Esophagus squamous epithelium (tissue), 5 donors: ENCODE measurements at regions not wholly inside any gene's neighbourhood (a gene's known extent, or its start where the extent isn't known, plus 50 kb on each side); places are given as distances from the start of the nearest gene placed in this dataset.

Experiments
- DNase-seq: peaks from one replicate; lab custom pipeline; 2025; lab: John Stamatoyannopoulos, UW
- H3K27ac ChIP-seq, 4 donors: fragments of 200-600 bp; sonication (generic); one replicate each; pipeline ENCODE4 v1.5.1; 2016 to 2019; ENCODE audit warnings: mild to moderate bottlenecking in 1 of 4
- H3K27me3 ChIP-seq, 4 donors: fragments of 200-600 bp; sonication (generic); 1 replicate in 3 of 4; 2 replicates in 1 of 4; pipeline versions ENCODE4 v1.5.1 to v1.6.0; 2017 to 2021; ENCODE audit warnings: antibody characterized with exemption in 1 of 4
- H3K36me3 ChIP-seq, 3 donors: fragments of 200-600 bp; sonication (generic); one replicate each; pipeline ENCODE4 v1.5.1; 2016 to 2019
- H3K4me1 ChIP-seq, 3 donors: fragments of 200-600 bp; sonication (generic); one replicate each; pipeline ENCODE4 v1.5.1; 2017 to 2019
- H3K4me3 ChIP-seq, 4 donors: fragments of 200-600 bp; sonication (generic); 1 replicate in 3 of 4; 2 replicates in 1 of 4; pipeline ENCODE4 v1.5.1; 2016 to 2019; ENCODE audit warnings: mild to moderate bottlenecking in 2 of 4, moderate library complexity in 1 of 4
- H3K9me3 ChIP-seq, 3 donors: fragments of 200-600 bp; sonication (generic); one replicate each; pipeline ENCODE4 v1.5.1; 2016 to 2019
- POLR2A ChIP-seq, 4 donors: fragments of 450-650 bp; IDR thresholded peaks; one replicate each; pipeline ENCODE4 v1.6.1; 2017; ENCODE audit warnings: antibody characterized with exemption in 4 of 4, mild to moderate bottlenecking in 4 of 4, moderate library complexity in 3 of 4
- WGBS, 2 donors: methylation state at CpG; one replicate each; pipeline ENCODE4 v1.1.5; 2018; 5-methylcytosine and 5-hydroxymethylcytosine counted together
- intact Hi-C: fragments of 100-400 bp; cut with DNase I; formaldehyde crosslinking; loops from one replicate; pipeline ENCODE4 v1.15.0; 2022
- TF ChIP-seq, protein P1 (sequence below), 6 experiments: fragments of 450-650 bp in 4 of 6; fragments of 200-600 bp in 2 of 6; sonication (generic) in 2 of 6; IDR thresholded peaks; one replicate each; pipeline ENCODE4 v1.5.1; 2016 to 2019; ENCODE audit warnings: antibody characterized with exemption in 6 of 6, mild to moderate bottlenecking in 4 of 6, moderate library complexity in 4 of 6
- donor health status: DM: yes; HTN: yes; CAD: no.

DNA sequence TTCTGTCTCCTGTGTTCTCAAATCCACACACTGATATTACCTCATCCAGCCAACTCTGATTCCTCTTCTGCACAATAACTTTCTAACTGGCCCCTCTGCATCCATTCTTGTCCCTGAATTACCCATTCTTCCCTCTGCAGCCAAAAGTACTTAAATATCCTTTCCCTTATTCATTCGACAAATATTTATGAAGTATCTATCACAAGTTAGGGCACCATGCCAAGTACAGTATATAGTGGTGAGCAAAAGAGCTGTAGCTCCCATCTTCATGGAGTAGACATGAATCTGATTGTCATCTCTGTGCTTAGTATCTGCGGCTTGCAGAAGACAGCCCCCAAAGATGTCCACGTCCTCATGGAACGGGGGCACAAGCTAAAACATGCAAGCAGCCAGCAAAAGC lies 316.8 kb downstream of the SETD4 start:
- WGBS, 2 donors: 74 to 78% methylated on average over 4 of the region's 4 CpGs
- intact Hi-C loops: no loop called here
- Histone ChIP-seq H3K36me3 (no peaks in the 10 kb centered on the region), H3K4me3 (no peak overlapping the region), H3K27ac (no peak overlapping the region), H3K27me3 (peaks cover 0 to 4% (median 0%) of the 10 kb centered on the region in 4 donors), H3K9me3 (peaks cover 0 to 6% (median 0%) of the 10 kb centered on the region in 3 donors), H3K4me1 (peaks cover under 1 to 16% (median 6%) of the 10 kb centered on the region in 3 donors)
- no peak for TF ChIP-seq POLR2A (IDR thresholded peaks at IDR 0.05)
- DNase-seq: no peak

DNA sequence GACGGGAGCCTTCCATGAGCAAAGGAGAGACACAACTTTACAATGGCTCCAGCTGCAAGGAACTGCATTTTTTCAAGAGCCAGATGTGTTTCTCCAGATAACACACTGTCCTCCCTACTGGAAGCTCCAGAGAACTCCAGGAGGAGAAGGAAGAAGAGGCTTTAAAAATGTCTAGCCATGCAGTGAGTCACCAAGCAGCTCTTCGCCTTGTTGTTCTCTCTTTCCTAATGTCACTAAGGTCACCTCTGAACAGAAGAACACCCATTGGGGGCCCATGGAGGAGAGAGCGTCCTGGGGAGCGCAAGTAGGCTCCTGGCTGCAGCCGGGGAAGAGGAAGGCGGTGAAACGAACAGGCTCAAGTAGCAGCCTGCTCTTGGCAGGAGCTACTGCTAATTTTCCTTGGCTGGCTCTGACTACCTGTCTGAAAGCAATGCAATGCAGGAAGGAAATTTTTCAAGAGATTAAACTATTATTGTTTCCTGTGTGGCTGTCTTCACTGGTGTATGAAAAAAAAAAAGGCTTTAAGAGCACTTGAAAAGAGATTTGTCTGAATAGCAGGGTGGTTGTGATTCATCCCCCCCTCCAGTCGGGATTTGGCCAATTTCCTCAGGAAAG lies 321.9 kb downstream of the SETD4 start:
- H3K36me3 ChIP-seq: no peaks in the 10 kb centered on the region
- TF ChIP-seq POLR2A (IDR thresholded peaks at IDR 0.05): no peak
- TF ChIP-seq, protein P1, sequence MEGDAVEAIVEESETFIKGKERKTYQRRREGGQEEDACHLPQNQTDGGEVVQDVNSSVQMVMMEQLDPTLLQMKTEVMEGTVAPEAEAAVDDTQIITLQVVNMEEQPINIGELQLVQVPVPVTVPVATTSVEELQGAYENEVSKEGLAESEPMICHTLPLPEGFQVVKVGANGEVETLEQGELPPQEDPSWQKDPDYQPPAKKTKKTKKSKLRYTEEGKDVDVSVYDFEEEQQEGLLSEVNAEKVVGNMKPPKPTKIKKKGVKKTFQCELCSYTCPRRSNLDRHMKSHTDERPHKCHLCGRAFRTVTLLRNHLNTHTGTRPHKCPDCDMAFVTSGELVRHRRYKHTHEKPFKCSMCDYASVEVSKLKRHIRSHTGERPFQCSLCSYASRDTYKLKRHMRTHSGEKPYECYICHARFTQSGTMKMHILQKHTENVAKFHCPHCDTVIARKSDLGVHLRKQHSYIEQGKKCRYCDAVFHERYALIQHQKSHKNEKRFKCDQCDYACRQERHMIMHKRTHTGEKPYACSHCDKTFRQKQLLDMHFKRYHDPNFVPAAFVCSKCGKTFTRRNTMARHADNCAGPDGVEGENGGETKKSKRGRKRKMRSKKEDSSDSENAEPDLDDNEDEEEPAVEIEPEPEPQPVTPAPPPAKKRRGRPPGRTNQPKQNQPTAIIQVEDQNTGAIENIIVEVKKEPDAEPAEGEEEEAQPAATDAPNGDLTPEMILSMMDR (IDR thresholded peaks at IDR 0.05): peak in 1 of 6 experiments; percentile 15
- H3K27ac ChIP-seq: peak overlapping the region; percentile 68 to 80 (median 79)
- H3K4me3 ChIP-seq: no peak overlapping the region
- H3K9me3 ChIP-seq: peaks cover 0 to 6% (median 0%) of the 10 kb centered on the region in 3 donors
- no peaks in the 10 kb centered on the region for H3K27me3 ChIP-seq
- intact Hi-C loops: no loop called here
- no peak for DNase-seq
- peaks cover 6 to 37% (median 21%) of the 10 kb centered on the region in 3 donors for H3K4me1 ChIP-seq
- WGBS, 2 donors: 29 to 55% methylated on average over 4 to 7 of the region's 8 CpGs

DNA sequence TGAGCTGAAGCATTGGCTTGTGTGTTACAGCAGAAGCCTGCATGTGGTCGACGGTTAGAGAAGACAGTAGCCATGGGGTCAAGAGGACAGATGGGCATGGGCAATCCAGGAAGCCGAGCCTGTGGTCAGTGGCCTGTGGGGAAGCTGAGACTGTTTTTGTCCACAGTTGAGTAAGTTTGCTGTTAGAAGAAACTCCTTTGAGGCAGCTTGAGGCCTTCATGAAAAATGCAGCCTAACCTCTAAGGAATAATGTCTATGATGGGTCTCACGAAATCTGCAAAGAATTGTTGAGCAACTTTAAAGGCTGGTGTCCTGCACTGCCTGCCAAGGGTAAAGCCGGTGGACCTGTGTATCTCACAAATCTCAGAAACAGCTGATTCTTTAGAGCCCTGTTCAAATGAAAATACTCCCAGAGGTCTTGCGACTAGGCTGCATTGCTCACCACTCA lies 322.4 kb downstream of the SETD4 start:
- Histone ChIP-seq H3K4me1 (peaks cover 6 to 42% (median 21%) of the 10 kb centered on the region in 3 donors), H3K4me3 (no peak overlapping the region), H3K9me3 (peaks cover 0 to 6% (median 0%) of the 10 kb centered on the region in 3 donors), H3K27ac (peak overlapping the region; percentile 68 to 80 (median 79)), H3K36me3 (no peaks in the 10 kb centered on the region), H3K27me3 (no peaks in the 10 kb centered on the region)
- DNase-seq: no peak
- WGBS, 2 donors: 46 to 47% methylated on average over 6 of the region's 6 CpGs
- intact Hi-C loops: no loop called here
- TF ChIP-seq, protein P1 (IDR thresholded peaks at IDR 0.05): no peak
- no peak for TF ChIP-seq POLR2A (IDR thresholded peaks at IDR 0.05)

DNA sequence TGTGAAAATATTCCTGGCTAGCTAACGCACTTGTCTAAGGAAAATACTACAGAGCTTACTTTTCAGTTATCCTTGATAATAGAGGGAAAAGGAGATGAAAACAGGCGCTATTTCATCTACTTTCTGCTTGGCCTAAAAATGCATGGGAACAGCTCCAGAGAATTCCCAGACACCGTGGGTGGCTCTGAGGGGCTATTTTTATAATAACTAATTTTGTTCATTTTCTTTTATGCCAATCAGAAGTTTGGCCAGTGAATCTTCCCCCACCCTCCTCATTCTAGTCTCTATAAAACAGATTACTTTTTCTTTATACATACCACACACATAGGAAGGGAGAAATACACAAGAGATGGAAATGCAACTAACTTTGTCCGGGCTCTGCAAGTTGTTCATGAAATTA lies 322.9 kb downstream of the SETD4 start:
- peak overlapping the region; percentile 68 to 80 (median 79) for H3K27ac ChIP-seq
- DNase-seq: no peak
- intact Hi-C loops: no loop called here

DNA sequence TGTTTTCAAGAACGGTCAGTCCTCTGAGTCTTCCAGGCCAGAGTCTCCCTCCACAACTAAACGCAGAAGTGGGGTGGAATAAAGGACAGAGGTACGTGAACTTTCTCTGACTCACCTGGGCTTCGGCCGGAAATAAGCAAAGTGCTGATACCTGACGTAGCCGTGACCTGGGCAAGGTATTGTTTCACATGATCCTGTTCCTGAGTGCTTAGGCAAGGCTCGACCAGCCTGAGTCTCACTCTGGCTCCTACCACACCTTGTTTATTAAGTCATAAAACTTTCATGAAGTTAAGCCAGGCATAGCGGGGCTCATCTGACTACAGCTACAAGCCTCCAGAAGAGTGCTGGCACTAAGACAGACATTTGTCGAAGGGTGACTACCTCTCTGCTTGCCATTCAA lies 327.5 kb downstream of the SETD4 start:
- H3K4me1 ChIP-seq: peaks cover 0 to 42% (median 7%) of the 10 kb centered on the region in 3 donors
- DNase-seq: no peak
- 60 to 66% methylated on average over 10 of the region's 10 CpGs for WGBS, 2 donors
- peaks cover 0 to 8% (median 0%) of the 10 kb centered on the region in 4 donors for H3K27me3 ChIP-seq
- H3K36me3 ChIP-seq: no peaks in the 10 kb centered on the region
- H3K4me3 ChIP-seq: no peak overlapping the region
- H3K9me3 ChIP-seq: no peaks in the 10 kb centered on the region
- peak overlapping the region; percentile 59 to 81 (median 71) for H3K27ac ChIP-seq
- intact Hi-C loops: no loop called here
- TF ChIP-seq POLR2A (IDR thresholded peaks at IDR 0.05): no peak
- TF ChIP-seq, protein P1 (IDR thresholded peaks at IDR 0.05): no peak

More for the DNA sequence above, 322.9 kb downstream of the SETD4 start:
- Histone ChIP-seq H3K9me3 (peaks cover 0 to 6% (median 0%) of the 10 kb centered on the region in 3 donors), H3K27me3 (no peaks in the 10 kb centered on the region), H3K4me3 (no peak overlapping the region), H3K4me1 (peaks cover 6 to 45% (median 21%) of the 10 kb centered on the region in 3 donors), H3K36me3 (no peaks in the 10 kb centered on the region)
- TF ChIP-seq POLR2A (IDR thresholded peaks at IDR 0.05): no peak
- TF ChIP-seq, protein P1 (IDR thresholded peaks at IDR 0.05): no peak
- WGBS, 2 donors: 61 to 62% methylated on average over 4 of the region's 4 CpGs
